Osteoblast (primary cell): ENCODE measurements at regions not wholly inside any gene's neighbourhood (a gene's known extent, or its start where the extent isn't known, plus 50 kb on each side); places are given as distances from the start of the nearest gene placed in this dataset.

ENCODE experiments used
- DNase-seq: peaks from one replicate; pipeline ENCODE4 v3.0.0; 2011; ENCODE audit warnings: low spot score, mixed read lengths; ENCODE audit not compliant: insufficient read length; ENCODE audit errors: missing footprints
- H2AFZ ChIP-seq: 2 replicates; pipeline ENCODE4 v1.6.0; 2011; ENCODE audit warnings: mild to moderate bottlenecking, low read length
- H3K27ac ChIP-seq: 2 replicates; pipeline ENCODE4 v1.5.1; 2011; ENCODE audit warnings: mild to moderate bottlenecking, low read depth, low read length, moderate library complexity
- H3K27me3 ChIP-seq: 2 replicates; pipeline ENCODE4 v1.6.0; 2012; ENCODE audit warnings: mild to moderate bottlenecking, control low read depth, inconsistent platforms, low read length, moderate library complexity; ENCODE audit not compliant: insufficient read depth
- H3K36me3 ChIP-seq: 2 replicates; pipeline ENCODE4 v1.5.1; 2011; ENCODE audit warnings: mild to moderate bottlenecking, low read length, control low read depth, moderate library complexity; ENCODE audit not compliant: insufficient read depth
- H3K4me1 ChIP-seq: 2 replicates; pipeline ENCODE4 v1.5.1; 2011; ENCODE audit warnings: mild to moderate bottlenecking, low read length, control low read depth, moderate library complexity; ENCODE audit not compliant: insufficient read depth
- H3K4me2 ChIP-seq: 2 replicates; pipeline ENCODE4 v1.6.0; 2011; ENCODE audit warnings: mild to moderate bottlenecking, low read length; ENCODE audit not compliant: insufficient read depth
- H3K4me3 ChIP-seq: fragments of 200-600 bp; sonication (generic); 3 replicates; pipeline ENCODE4 v1.5.1; 2012; ENCODE audit warnings: mild to moderate bottlenecking, low read length, inconsistent platforms; ENCODE audit not compliant: insufficient read depth
- H3K79me2 ChIP-seq: 2 replicates; pipeline ENCODE4 v1.6.0; 2012; ENCODE audit warnings: mild to moderate bottlenecking, low read length, control low read depth, inconsistent platforms; ENCODE audit not compliant: insufficient read depth
- H3K9me3 ChIP-seq: 2 replicates; pipeline ENCODE4 v1.5.1; 2011; ENCODE audit warnings: low read depth, low read length, control low read depth
- H4K20me1 ChIP-seq: 2 replicates; pipeline ENCODE4 v1.6.0; 2012; ENCODE audit warnings: mild to moderate bottlenecking, low read length, control low read depth; ENCODE audit not compliant: insufficient read depth
- TF ChIP-seq, protein P1 (sequence below): IDR thresholded peaks from 2 replicates; pipeline ENCODE4 v1.5.1; 2011; ENCODE audit warnings: mild to moderate bottlenecking, low read depth, low read length, moderate library complexity; ENCODE audit errors: extremely low read depth

DNA sequence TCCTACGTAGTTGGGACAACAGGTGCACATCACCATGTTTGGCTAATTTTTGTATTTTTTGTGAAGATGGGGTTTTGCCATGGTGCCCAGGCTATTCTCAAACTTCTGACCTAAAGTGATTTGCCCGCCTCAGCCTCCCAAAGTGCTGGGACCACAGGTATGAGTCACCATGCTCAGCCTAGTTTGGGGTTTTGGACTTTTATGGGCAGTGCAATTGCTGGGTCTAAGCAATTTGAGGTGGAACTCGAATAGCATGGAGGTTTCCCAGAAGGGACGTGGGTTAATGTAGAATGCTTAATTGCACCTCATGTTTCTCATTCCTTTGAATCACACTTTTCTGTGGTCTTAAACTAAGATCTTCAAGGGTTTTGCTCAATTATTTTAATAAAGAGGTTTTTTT lies 102.3 kb upstream of the EPHA4 start:
- no peak overlapping the region for H3K4me3 ChIP-seq
- H3K27ac ChIP-seq = no peak overlapping the region

DNA sequence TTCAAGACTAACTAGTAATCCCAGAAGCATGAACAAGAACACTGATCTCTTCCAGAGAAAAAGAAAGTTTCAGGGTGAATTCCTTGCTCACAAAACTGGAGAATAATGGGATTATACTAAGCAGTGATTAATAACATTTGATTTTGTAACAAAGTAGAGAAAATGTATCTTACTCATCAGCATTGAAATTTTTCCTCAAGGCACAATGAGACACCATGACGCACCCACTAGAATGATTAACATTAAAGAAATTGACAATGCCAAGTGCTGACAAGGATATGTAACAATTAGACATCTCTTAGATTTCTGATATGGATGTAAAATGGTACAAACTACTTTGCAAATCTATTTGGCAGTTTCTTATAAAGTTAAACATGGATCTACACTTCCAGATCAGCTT lies 101.1 kb upstream of the EPHA4 start:
- H3K27me3 ChIP-seq = no peaks in the 10 kb centered on the region
- H3K79me2 ChIP-seq = no peaks in the 10 kb centered on the region
- no peak for DNase-seq
- no peak overlapping the region for H3K27ac ChIP-seq
- H2AFZ ChIP-seq = no peak overlapping the region
- no peaks in the 10 kb centered on the region for H3K4me1 ChIP-seq
- H3K4me2 ChIP-seq = no peak overlapping the region
- H3K9me3 ChIP-seq = no peaks in the 10 kb centered on the region
- no peak overlapping the region for H3K4me3 ChIP-seq
- H4K20me1 ChIP-seq = no peaks in the 10 kb centered on the region
- TF ChIP-seq, protein P1, sequence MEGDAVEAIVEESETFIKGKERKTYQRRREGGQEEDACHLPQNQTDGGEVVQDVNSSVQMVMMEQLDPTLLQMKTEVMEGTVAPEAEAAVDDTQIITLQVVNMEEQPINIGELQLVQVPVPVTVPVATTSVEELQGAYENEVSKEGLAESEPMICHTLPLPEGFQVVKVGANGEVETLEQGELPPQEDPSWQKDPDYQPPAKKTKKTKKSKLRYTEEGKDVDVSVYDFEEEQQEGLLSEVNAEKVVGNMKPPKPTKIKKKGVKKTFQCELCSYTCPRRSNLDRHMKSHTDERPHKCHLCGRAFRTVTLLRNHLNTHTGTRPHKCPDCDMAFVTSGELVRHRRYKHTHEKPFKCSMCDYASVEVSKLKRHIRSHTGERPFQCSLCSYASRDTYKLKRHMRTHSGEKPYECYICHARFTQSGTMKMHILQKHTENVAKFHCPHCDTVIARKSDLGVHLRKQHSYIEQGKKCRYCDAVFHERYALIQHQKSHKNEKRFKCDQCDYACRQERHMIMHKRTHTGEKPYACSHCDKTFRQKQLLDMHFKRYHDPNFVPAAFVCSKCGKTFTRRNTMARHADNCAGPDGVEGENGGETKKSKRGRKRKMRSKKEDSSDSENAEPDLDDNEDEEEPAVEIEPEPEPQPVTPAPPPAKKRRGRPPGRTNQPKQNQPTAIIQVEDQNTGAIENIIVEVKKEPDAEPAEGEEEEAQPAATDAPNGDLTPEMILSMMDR = no peak
- no peaks in the 10 kb centered on the region for H3K36me3 ChIP-seq

More for the DNA sequence above, 102.3 kb upstream of the EPHA4 start:
- Histone ChIP-seq H3K27me3 (no peaks in the 10 kb centered on the region), H3K9me3 (no peaks in the 10 kb centered on the region), H3K79me2 (no peaks in the 10 kb centered on the region), H3K4me1 (no peaks in the 10 kb centered on the region), H4K20me1 (no peaks in the 10 kb centered on the region), H3K4me2 (no peak overlapping the region), H3K36me3 (no peaks in the 10 kb centered on the region), H2AFZ (no peak overlapping the region)
- TF ChIP-seq, protein P1 = no peak
- DNase-seq = no peak

DNA sequence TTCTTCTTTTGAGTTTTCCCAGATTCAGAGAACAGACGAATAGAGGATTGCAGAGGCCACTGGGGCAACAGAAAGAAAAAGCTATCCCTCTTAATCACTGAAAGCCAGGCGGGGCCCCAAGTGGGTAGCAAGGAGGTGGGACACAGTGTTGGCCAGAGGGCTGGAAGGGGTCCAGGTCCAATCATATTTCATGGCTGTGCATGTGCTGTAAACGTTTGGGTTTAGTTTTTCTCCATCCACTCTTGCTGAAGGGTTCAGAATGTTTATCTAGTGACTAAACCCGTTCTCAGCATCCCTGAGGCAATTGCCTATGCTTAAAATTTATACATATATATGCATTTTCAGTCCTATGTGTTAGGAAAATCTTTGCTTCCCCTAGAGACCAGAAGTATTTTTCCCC lies 99.4 kb upstream of the EPHA4 start:
- no peak overlapping the region for H3K4me3 ChIP-seq
- no peaks in the 10 kb centered on the region for H3K36me3 ChIP-seq
- DNase-seq = no peak
- H3K27me3 ChIP-seq = no peaks in the 10 kb centered on the region
- no peaks in the 10 kb centered on the region for H3K4me1 ChIP-seq
- no peaks in the 10 kb centered on the region for H3K79me2 ChIP-seq
- no peak overlapping the region for H3K4me2 ChIP-seq
- TF ChIP-seq, protein P1 = no peak
- H3K9me3 ChIP-seq = no peaks in the 10 kb centered on the region
- H3K27ac ChIP-seq = no peak overlapping the region
- no peak overlapping the region for H2AFZ ChIP-seq
- no peaks in the 10 kb centered on the region for H4K20me1 ChIP-seq

DNA sequence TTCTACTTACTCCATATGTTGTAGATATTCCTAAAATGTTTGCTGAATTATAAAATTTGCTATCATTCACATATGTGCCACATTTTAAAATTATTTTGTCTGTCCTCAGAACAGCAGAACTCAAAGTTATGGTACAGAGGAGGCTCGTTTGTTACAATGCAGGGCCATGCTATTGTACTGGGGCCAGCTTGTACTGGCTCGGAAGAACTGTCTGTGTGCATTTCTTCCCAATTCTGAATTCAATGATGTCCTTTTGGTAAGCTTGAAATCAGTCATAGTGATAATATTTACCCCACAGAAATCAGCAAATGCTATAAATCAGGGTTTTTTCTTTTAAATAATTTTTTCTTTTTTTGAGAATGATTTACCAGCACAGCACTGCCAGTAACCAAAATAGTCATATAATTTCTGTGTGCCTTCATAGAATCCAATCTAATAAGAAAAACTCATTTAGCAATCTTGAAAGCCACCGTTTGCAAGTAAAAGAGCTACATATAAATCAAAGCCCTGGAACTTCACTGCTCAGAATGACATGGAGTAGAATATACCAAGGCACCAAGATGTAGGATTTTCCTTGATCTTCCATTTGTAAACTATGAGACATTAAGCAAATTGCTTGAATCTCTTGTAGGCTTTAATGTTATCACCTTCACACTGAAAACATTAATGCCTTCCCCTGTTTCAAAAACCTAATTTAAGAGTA lies 90.7 kb upstream of the EPHA4 start:
- no peak overlapping the region for H3K4me2 ChIP-seq
- TF ChIP-seq, protein P1 = no peak
- no peaks in the 10 kb centered on the region for H4K20me1 ChIP-seq
- H3K4me1 ChIP-seq = no peaks in the 10 kb centered on the region
- H3K4me3 ChIP-seq = no peak overlapping the region
- H3K27me3 ChIP-seq = no peaks in the 10 kb centered on the region
- H3K27ac ChIP-seq = no peak overlapping the region
- H2AFZ ChIP-seq = no peak overlapping the region
- DNase-seq = no peak
- no peaks in the 10 kb centered on the region for H3K9me3 ChIP-seq
- no peaks in the 10 kb centered on the region for H3K36me3 ChIP-seq
- H3K79me2 ChIP-seq = no peaks in the 10 kb centered on the region
